ENCODE measurements at regions not wholly inside any gene's neighbourhood (a gene's known extent, or its start where the extent isn't known, plus 50 kb on each side); places are given as distances from the start of the nearest gene placed in this dataset.
"Not testable (repeated sequence)": the region's sequence is repeated elsewhere in the genome, so short reads cannot be mapped to it uniquely, and the experiment has no call there.

DNA sequence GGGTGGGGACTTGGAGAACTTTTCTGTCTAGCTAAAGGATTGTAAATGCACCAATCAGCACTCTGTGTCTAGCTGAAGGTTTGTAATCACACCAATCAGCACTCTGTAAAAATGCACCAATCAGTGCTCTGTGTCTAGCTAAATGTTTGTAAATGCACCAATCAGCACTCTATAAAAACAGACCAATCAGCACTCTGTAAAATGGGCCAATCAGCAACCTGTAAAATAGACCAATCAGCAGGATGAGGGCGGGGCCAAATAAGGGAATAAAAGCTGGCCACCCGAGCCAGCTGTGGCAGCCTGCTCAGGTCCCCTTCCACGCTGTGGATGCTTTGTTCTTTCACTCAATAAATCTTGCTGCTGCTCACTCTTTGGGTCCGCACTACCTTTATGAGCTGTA lies 69.5 kb upstream of the SLC25A36 start:
- H3K27me3 ChIP-seq (ENCODE audit: control insufficient read depth, insufficient read depth, low read length); DNase-seq; H3K36me3 ChIP-seq (replicated peaks; ENCODE audit: control insufficient read depth, insufficient read depth, low read length); H3K4me3 ChIP-seq (ENCODE audit: insufficient read depth, low read depth, low read length): not testable (repeated sequence)

DNA sequence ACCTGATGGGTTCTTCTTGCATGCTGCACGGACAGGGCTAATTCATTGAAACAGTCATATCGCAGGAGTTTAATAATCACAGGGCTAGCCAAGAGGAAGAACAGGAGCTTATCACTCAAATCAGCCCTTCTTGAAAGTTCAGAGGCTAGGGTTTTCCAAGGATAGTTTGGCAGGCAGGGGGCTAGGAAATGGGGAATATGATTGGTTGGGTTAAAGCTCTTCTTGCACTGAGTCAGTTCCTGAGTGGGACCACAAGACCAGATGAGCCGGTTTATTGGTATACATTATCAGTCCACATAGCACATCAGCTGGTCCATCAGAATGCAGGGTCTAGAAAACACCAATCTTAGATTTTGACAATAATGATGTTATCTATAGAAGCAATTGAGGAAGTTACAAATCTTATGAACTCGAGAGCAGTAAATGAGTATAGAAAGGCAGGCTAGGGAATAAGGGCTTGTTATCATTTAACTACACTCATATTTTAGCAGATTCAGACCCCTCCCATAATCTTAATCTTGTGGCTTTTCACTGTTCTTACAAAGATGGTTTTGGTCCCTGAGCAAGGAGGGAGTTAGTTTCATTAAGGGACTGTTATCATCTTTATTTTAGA lies 58.1 kb upstream of the SLC25A36 start:
- H3K4me3 ChIP-seq (ENCODE audit: insufficient read depth, low read depth, low read length): no peak overlapping the region
- H3K27me3 ChIP-seq (ENCODE audit: control insufficient read depth, insufficient read depth, low read length): no peaks in the 10 kb centered on the region
- H3K36me3 ChIP-seq (replicated peaks; ENCODE audit: control insufficient read depth, insufficient read depth, low read length): no peaks in the 10 kb centered on the region
- DNase-seq: no peak

GRCh38 chr3:140885697-140886096 lies 55.9 kb upstream of the SLC25A36 start:
- H3K36me3 ChIP-seq (replicated peaks; ENCODE audit: control insufficient read depth, insufficient read depth, low read length); H3K27me3 ChIP-seq (ENCODE audit: control insufficient read depth, insufficient read depth, low read length); H3K4me3 ChIP-seq (ENCODE audit: insufficient read depth, low read depth, low read length); DNase-seq: not testable (repeated sequence)
